Cardiac fibroblast (primary cell): ENCODE measurements at regions not wholly inside any gene's neighbourhood (a gene's known extent, or its start where the extent isn't known, plus 50 kb on each side); places are given as distances from the start of the nearest gene placed in this dataset.
A peak's percentile ranks its signal among the peaks of the same experiment; 100 is the strongest.

Source experiments
- DNase-seq, 2 donors: peaks; one replicate each; pipeline versions ENCODE4 v3.0.0 to v3.0.0-alpha.2; 2010; ENCODE audit warnings: low read depth in 2 of 2
- H3K4me3 ChIP-seq, 2 donors: replicated peaks in 1 of 2; 1 replicate in 1 of 2; 2 replicates in 1 of 2; pipeline ENCODE4 v1.5.1; 2011; ENCODE audit warnings: low read depth in 2 of 2, low read length in 2 of 2, mild to moderate bottlenecking in 2 of 2, moderate library complexity in 1 of 2
- CTCF ChIP-seq: IDR thresholded peaks from one replicate; pipeline ENCODE4 v1.5.1; 2011; ENCODE audit warnings: low read depth, mild to moderate bottlenecking, low read length, inconsistent platforms

DNA sequence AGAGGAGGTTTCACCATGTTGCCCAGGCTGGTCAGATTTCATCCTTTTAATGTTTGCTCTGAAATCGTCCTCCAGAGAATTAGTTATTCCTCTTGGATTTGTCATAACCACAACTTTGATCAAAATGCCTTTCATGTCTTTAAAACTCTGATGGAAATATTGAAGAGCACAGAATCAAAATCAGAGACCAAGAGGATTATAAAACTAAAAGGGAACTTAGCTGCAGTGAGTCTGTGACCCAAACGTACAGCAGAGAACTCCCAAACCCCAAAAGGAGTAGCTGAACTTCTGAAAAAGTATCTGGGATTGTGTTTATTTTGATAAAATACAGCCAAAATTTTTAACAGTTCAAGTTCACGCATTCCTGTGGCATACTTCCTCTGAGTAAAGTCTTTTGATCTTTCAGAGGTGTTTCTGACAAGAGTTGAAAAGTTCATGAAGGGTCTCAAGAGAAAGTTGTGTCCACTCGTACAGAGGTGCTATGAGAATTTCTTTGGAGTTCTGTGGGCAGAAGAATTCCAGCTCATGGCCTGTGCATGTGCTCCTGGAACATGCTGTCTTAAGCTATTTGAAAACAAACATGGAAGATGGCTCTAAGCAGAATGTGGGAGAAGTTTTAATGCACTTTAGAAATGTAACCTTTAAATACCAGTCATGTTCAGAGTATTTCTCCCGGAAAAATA lies 124.0 kb downstream of the ESM1 start:
- TF ChIP-seq CTCF = no peak
- H3K4me3 ChIP-seq = no peak overlapping the region
- DNase-seq = peak; percentile 48 to 51

DNA sequence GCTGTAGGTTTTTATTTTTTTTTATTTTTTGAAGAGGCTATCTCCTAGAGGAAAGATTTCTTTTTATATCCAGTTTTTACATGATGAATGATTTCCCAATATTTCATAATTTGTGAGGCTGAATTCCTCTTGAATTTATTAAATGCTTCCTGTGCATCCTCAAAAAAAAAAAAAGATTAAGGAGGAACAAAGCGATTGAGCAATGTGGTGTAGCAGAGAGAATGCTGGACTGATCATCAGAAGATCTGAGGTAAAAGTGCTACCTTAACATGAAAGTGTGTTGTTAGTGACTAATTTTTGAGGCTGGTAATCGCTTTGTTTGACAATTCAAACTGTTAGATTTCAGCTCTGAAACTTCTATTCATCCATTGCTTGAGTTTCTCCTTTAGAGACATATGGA lies 125.1 kb downstream of the ESM1 start:
- no peak for TF ChIP-seq CTCF
- peak; percentile 56 to 69 for DNase-seq
- H3K4me3 ChIP-seq = no peak overlapping the region

- peak in 1 of 2 donors; percentile 18 for DNase-seq
- no peak overlapping the region for H3K4me3 ChIP-seq
- TF ChIP-seq CTCF = no peak
Measured at GRCh38 chr5:54859316-54859715, 126.1 kb downstream of the ESM1 start.

GRCh38 chr5:54854883-54855581 lies 130.4 kb downstream of the ESM1 start:
- DNase-seq = no peak
- no peak overlapping the region for H3K4me3 ChIP-seq
- no peak for TF ChIP-seq CTCF

GRCh38 chr5:54852007-54852406 lies 133.4 kb downstream of the ESM1 start:
- no peak for TF ChIP-seq CTCF
- no peak overlapping the region for H3K4me3 ChIP-seq
- no peak for DNase-seq

GRCh38 chr5:54851449-54851848 lies 133.9 kb downstream of the ESM1 start:
- no peak overlapping the region for H3K4me3 ChIP-seq
- no peak for DNase-seq
- TF ChIP-seq CTCF = no peak
